K562 (cell line): ENCODE measurements at regions not wholly inside any gene's neighbourhood (a gene's known extent, or its start where the extent isn't known, plus 50 kb on each side); places are given as distances from the start of the nearest gene placed in this dataset.

ENCODE experiments used
- ATAC-seq: fragments of 200-7000 bp; cut with Tn5 transposase; 3 replicates; pipeline ENCODE4 v1.9.1; 2020; ENCODE audit warnings: moderate library complexity
- BruUV-seq: library from RNA; stranded (reverse); fragments of 400-500 nt; replicated peaks from 2 replicates; lab custom pipeline; 2021; lab: Mats Ljungman, UMichigan
- CTCF ChIA-PET: fragments of 300-600 bp; formaldehyde crosslinking; extraction: SDS; loops from one replicate; lab custom pipeline; 2021; ENCODE audit warnings: low intra/inter-chr PET ratio; lab: Yijun Ruan, JAX
- POLR2A ChIA-PET: fragments of 300-600, 350-650 bp; sonication (Branson Sonifier 250); formaldehyde crosslinking; extraction: SDS; loops from one replicate; lab custom pipeline; 2021; ENCODE audit warnings: antibody characterized with exemption, inconsistent platforms; lab: Yijun Ruan, JAX
- DNase-seq, 4 experiments: peaks; one replicate each; pipeline versions ENCODE4 v3.0.0 to v3.0.0-alpha.2; 2011 to 2018; ENCODE audit warnings: low spot score in 3 of 4, mixed read lengths in 3 of 4; ENCODE audit errors: extremely low read depth in 1 of 4
- FAIRE-seq: peaks from 2 replicates; lab custom pipeline; 2011; peaks lifted over from hg19 to GRCh38; lab: Jason Lieb, UNC
- H2AFZ ChIP-seq: 2 replicates; pipeline ENCODE4 v1.6.0; 2011; ENCODE audit warnings: low read depth, low read length, control low read depth, inconsistent platforms
- H3K27ac ChIP-seq: fragments of 200-600 bp; 3 replicates; pipeline ENCODE4 v1.8.0; 2011; ENCODE audit warnings: low read depth, mild to moderate bottlenecking, control low read depth, inconsistent platforms, low read length, moderate library complexity, mixed read lengths; ENCODE audit errors: extremely low read depth
- H3K27me3 ChIP-seq, 2 experiments: fragments of 300-600 bp in 1 of 2; 2 replicates in 1 of 2; 3 replicates in 1 of 2; pipeline versions ENCODE4 v1.6.0 to v1.8.0; 2011; ENCODE audit warnings: inconsistent platforms in 2 of 2, low read length in 2 of 2, mild to moderate bottlenecking in 1 of 2, mixed read lengths in 1 of 2, moderate library complexity in 1 of 2; ENCODE audit not compliant: control insufficient read depth in 2 of 2, insufficient read depth in 2 of 2
- H3K36me3 ChIP-seq: fragments of 300-600 bp; 3 replicates; pipeline ENCODE4 v1.8.0; 2011; ENCODE audit warnings: mild to moderate bottlenecking, low read length, inconsistent platforms; ENCODE audit not compliant: control insufficient read depth, insufficient read depth
- H3K4me1 ChIP-seq, 2 experiments: fragments of 200-600 bp in 1 of 2; replicated peaks in 1 of 2; 2 replicates in 1 of 2; 3 replicates in 1 of 2; pipeline versions ENCODE4 v1.5.1 to v1.8.0; 2011; ENCODE audit warnings: inconsistent platforms in 2 of 2, low read length in 2 of 2, mild to moderate bottlenecking in 1 of 2, mixed read lengths in 1 of 2, moderate library complexity in 1 of 2; ENCODE audit not compliant: control insufficient read depth in 2 of 2, insufficient read depth in 2 of 2
- H3K4me2 ChIP-seq: 2 replicates; pipeline ENCODE4 v1.6.1; 2011; ENCODE audit warnings: low read length, control low read depth, inconsistent platforms, mixed read lengths; ENCODE audit not compliant: insufficient read depth
- H3K4me3 ChIP-seq: fragments of 200-600 bp; sonication (generic), shearing (Covaris generic); 2 replicates; pipeline ENCODE4 v1.5.1; 2016; ENCODE audit warnings: control low read depth, inconsistent platforms
- H3K79me2 ChIP-seq: fragments of 200-600 bp; 3 replicates; pipeline ENCODE4 v1.8.0; 2011; ENCODE audit warnings: low read length, inconsistent platforms; ENCODE audit not compliant: control insufficient read depth, insufficient read depth
- H3K9ac ChIP-seq, 2 experiments: 2 replicates each; pipeline versions ENCODE4 v1.6.0 to v1.6.1; 2011; ENCODE audit warnings: low read depth in 2 of 2, low read length in 2 of 2, control low read depth in 1 of 2, inconsistent platforms in 1 of 2, mild to moderate bottlenecking in 1 of 2, mixed read lengths in 1 of 2; ENCODE audit not compliant: insufficient read depth in 1 of 2
- H3K9me1 ChIP-seq: one replicate; pipeline ENCODE4 v1.6.0; 2011; ENCODE audit warnings: inconsistent platforms, mild to moderate bottlenecking, low read length, moderate library complexity; ENCODE audit not compliant: control insufficient read depth, insufficient read depth
- H3K9me3 ChIP-seq: replicated peaks from 2 replicates; pipeline ENCODE4 v1.5.1; 2011; ENCODE audit warnings: low read depth, low read length, inconsistent platforms; ENCODE audit not compliant: control insufficient read depth, insufficient read depth
- H4K20me1 ChIP-seq: replicated peaks from 2 replicates; pipeline ENCODE4 v1.6.1; 2011; ENCODE audit warnings: low read length, inconsistent platforms, mixed read lengths; ENCODE audit not compliant: control insufficient read depth, insufficient read depth
- CBFA2T2 ChIP-seq: fragments of 450-650 bp; conservative IDR thresholded peaks from 2 replicates; pipeline ENCODE4 v1.6.1; 2017; ENCODE audit warnings: mild to moderate bottlenecking
- FOS ChIP-seq: IDR thresholded peaks from 3 replicates; pipeline ENCODE4 v1.6.1; 2011; ENCODE audit not compliant: insufficient read length; ENCODE audit errors: extremely low read depth
- HDAC6 ChIP-seq: IDR thresholded peaks from 2 replicates; pipeline ENCODE4 v1.6.1; 2012; ENCODE audit warnings: low read depth, mild to moderate bottlenecking, control low read depth, inconsistent platforms, low read length, moderate library complexity
- NFYB ChIP-seq: IDR thresholded peaks from 2 replicates; pipeline ENCODE4 v1.6.1; 2011; ENCODE audit warnings: mild to moderate bottlenecking, moderate library complexity; ENCODE audit not compliant: insufficient read length; ENCODE audit errors: extremely low read depth
- RAD51 ChIP-seq: fragments of 450-650 bp; IDR thresholded peaks from 2 replicates; pipeline ENCODE4 v1.7.1; 2016; ENCODE audit warnings: low read depth, mild to moderate bottlenecking, borderline replicate concordance
- ZKSCAN1 ChIP-seq: fragments of 150-350 bp; IDR thresholded peaks from 2 replicates; pipeline ENCODE4 v1.6.1; 2016; ENCODE audit warnings: low read depth, low read length
- WGBS: fragments of 100-300 bp; shearing (Covaris generic); methylation state at CpG from one replicate; pipeline ENCODE4 v1.1.6; 2016; ENCODE audit warnings: low coverage, mixed read lengths; ENCODE audit not compliant: insufficient coverage; ENCODE audit errors: missing lambda C conversion rate; 5-methylcytosine and 5-hydroxymethylcytosine counted together
- in situ Hi-C: fragments of 300-500 bp; cut with MboI; formaldehyde crosslinking; loops from 4 replicates; pipeline ENCODE4 v1.15.0; 2018; ENCODE audit warnings: inconsistent platforms, mixed read lengths
- intact Hi-C: fragments of 100-400 bp; cut with micrococcal nuclease; formaldehyde crosslinking; loops from 2 replicates; pipeline ENCODE4 v1.14.2; 2022
- TF ChIP-seq, protein P1 (sequence below): fragments of 450-650 bp; IDR thresholded peaks from 2 replicates; pipeline ENCODE4 v1.6.1; 2016
- TF ChIP-seq, protein P2 (sequence below): sonication (generic); formaldehyde crosslinking; IDR thresholded peaks from 2 replicates; pipeline ENCODE4 v1.9.0; 2022; ENCODE audit warnings: mild to moderate bottlenecking, missing genetic modification reagents
- TF ChIP-seq, protein P3 (sequence below): sonication (generic); formaldehyde crosslinking; IDR thresholded peaks from 2 replicates; pipeline ENCODE4 v1.5.0; 2020; ENCODE audit warnings: missing genetic modification reagents
- TF ChIP-seq, protein P4 (sequence below): fragments of 450-650 bp; formaldehyde crosslinking; IDR thresholded peaks from 2 replicates; pipeline ENCODE4 v1.4.0; 2020; ENCODE audit warnings: mild to moderate bottlenecking, mixed read lengths
- TF ChIP-seq, protein P5 (sequence below), 2 experiments: IDR thresholded peaks in 1 of 2; conservative IDR thresholded peaks in 1 of 2; 2 replicates each; pipeline ENCODE4 v1.6.1; 2016; ENCODE audit warnings: low read depth in 2 of 2, mild to moderate bottlenecking in 1 of 2, missing compliant biosample characterization in 1 of 2, missing genetic modification characterization in 1 of 2, moderate library complexity in 1 of 2

DNA sequence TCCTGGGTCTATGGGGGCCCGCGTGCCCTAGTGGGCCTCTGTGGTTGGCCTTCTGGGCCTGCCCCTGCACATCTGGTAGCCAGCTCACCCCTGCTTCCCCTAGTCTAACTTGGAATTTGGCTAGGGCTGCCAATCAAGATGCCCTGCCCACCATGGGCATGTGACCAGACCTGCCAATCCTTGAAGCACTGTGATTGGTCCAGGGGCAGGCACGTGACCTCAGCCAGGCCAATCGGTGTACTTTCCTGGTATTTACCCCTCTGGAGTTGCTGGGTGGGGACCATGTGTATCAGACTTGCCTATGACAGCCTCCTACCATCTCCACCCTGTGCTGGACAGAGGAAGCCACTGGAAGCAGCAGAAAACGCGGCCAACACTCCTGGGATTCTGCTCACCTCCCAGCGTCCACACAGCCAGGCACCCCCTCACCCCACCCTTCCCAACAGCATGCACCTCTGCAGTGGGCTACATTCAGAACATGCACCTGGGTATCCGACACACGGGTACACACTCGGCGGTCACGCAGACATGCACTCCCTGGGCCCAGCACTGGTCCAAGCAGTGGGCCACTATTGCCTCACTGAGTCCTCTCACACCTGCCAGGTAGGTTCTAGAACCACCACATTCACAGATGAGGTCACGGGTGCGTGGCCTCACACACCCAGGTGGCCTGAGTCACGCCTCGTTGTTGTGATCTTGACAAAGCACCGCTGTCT is 96.9 kb downstream of the RBFOX3 start:
- FAIRE-seq (no peak), DNase-seq (peak; percentile 18 to 74 (median 70)), ATAC-seq (peak; percentile 56)
- ChIA-PET CTCF (no interaction called here), POLR2A (no interaction called here)
- no peaks in the 10 kb centered on the region for H3K79me2 ChIP-seq
- TF ChIP-seq RAD51 (peak; percentile 91), NFYB (peak; percentile 62), FOS (peak; percentile 41), ZKSCAN1 (no peak), HDAC6 (no peak), CBFA2T2 (peak; percentile 64)
- TF ChIP-seq, protein P1, sequence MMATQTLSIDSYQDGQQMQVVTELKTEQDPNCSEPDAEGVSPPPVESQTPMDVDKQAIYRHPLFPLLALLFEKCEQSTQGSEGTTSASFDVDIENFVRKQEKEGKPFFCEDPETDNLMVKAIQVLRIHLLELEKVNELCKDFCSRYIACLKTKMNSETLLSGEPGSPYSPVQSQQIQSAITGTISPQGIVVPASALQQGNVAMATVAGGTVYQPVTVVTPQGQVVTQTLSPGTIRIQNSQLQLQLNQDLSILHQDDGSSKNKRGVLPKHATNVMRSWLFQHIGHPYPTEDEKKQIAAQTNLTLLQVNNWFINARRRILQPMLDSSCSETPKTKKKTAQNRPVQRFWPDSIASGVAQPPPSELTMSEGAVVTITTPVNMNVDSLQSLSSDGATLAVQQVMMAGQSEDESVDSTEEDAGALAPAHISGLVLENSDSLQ: peak; percentile 82
- TF ChIP-seq, protein P2, sequence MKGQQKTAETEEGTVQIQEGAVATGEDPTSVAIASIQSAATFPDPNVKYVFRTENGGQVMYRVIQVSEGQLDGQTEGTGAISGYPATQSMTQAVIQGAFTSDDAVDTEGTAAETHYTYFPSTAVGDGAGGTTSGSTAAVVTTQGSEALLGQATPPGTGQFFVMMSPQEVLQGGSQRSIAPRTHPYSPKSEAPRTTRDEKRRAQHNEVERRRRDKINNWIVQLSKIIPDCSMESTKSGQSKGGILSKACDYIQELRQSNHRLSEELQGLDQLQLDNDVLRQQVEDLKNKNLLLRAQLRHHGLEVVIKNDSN (CRISPR knock-in tag): peak; percentile 89
- TF ChIP-seq, protein P3, sequence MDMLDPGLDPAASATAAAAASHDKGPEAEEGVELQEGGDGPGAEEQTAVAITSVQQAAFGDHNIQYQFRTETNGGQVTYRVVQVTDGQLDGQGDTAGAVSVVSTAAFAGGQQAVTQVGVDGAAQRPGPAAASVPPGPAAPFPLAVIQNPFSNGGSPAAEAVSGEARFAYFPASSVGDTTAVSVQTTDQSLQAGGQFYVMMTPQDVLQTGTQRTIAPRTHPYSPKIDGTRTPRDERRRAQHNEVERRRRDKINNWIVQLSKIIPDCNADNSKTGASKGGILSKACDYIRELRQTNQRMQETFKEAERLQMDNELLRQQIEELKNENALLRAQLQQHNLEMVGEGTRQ (CRISPR knock-in tag): peak; percentile 92
- TF ChIP-seq, protein P4, sequence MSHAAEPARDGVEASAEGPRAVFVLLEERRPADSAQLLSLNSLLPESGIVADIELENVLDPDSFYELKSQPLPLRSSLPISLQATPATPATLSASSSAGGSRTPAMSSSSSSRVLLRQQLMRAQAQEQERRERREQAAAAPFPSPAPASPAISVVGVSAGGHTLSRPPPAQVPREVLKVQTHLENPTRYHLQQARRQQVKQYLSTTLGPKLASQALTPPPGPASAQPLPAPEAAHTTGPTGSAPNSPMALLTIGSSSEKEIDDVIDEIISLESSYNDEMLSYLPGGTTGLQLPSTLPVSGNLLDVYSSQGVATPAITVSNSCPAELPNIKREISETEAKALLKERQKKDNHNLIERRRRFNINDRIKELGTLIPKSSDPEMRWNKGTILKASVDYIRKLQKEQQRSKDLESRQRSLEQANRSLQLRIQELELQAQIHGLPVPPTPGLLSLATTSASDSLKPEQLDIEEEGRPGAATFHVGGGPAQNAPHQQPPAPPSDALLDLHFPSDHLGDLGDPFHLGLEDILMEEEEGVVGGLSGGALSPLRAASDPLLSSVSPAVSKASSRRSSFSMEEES (CRISPR knock-in tag): peak; percentile 71
- TF ChIP-seq, protein P5, sequence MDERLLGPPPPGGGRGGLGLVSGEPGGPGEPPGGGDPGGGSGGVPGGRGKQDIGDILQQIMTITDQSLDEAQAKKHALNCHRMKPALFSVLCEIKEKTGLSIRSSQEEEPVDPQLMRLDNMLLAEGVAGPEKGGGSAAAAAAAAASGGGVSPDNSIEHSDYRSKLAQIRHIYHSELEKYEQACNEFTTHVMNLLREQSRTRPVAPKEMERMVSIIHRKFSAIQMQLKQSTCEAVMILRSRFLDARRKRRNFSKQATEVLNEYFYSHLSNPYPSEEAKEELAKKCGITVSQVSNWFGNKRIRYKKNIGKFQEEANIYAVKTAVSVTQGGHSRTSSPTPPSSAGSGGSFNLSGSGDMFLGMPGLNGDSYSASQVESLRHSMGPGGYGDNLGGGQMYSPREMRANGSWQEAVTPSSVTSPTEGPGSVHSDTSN (CRISPR knock-in tag; IDR thresholded peaks at IDR 0.05; ENCODE audit: low read depth): no peak
- TF ChIP-seq, protein P5 (tag; conservative IDR thresholded peaks at IDR 0.05; ENCODE audit: low read depth): peak; percentile 28; the same call in 1 of the 2 replicates
- peaks cover 18 to 84% of the 10 kb centered on the region in 2 experiments; a peak in 4 of 5 replicates for H3K27me3 ChIP-seq
- H2AFZ ChIP-seq: no peak overlapping the region
- H3K27ac ChIP-seq: no peak overlapping the region
- H3K4me2 ChIP-seq: no peak overlapping the region
- H3K9me1 ChIP-seq: no peaks in the 10 kb centered on the region
- no peak overlapping the region for H3K9ac ChIP-seq
- intact Hi-C loops (no loop called here), in situ Hi-C loops (no loop called here)
- 0 out of 2 replicates have a peak, but pooled peaks cover 14% of the 10 kb centered on the region for H4K20me1 ChIP-seq
- H3K4me1 ChIP-seq: no peaks in the 10 kb centered on the region; a peak in 1 of 5 replicates
- H3K36me3 ChIP-seq: no peaks in the 10 kb centered on the region
- BruUV-seq: no TSS peak
- no peaks in the 10 kb centered on the region for H3K9me3 ChIP-seq
- no peak overlapping the region for H3K4me3 ChIP-seq
- WGBS: 1% methylated on average over 17 of the region's 17 CpGs
